ENCODE measurements at regions not wholly inside any gene's neighbourhood (a gene's known extent, or its start where the extent isn't known, plus 50 kb on each side); places are given as distances from the start of the nearest gene placed in this dataset.

GRCh38 chr7:96781919-96782318, 72.3 kb upstream of the SEM1 start:
- TF ChIP-seq CTCF (IDR thresholded peaks at IDR 0.05), result no peak
- TF ChIP-seq POLR2A (IDR thresholded peaks at IDR 0.05), result no peak
